Adrenal gland (tissue), 5 donors: ENCODE measurements at regions not wholly inside any gene's neighbourhood (a gene's known extent, or its start where the extent isn't known, plus 50 kb on each side); places are given as distances from the start of the nearest gene placed in this dataset.

Experiments
- CTCF ChIP-seq, 6 experiments: fragments of 450-650 bp in 4 of 6; fragments of 200-600 bp in 2 of 6; sonication (generic) in 1 of 6; IDR thresholded peaks; 1 replicate in 5 of 6; 2 replicates in 1 of 6; pipeline versions ENCODE4 v1.5.1 to v1.8.0; 2016 to 2021; ENCODE audit warnings: antibody characterized with exemption in 6 of 6, mild to moderate bottlenecking in 2 of 6, moderate library complexity in 1 of 6
- POLR2A ChIP-seq, 2 donors: fragments of 450-650 bp; IDR thresholded peaks; one replicate each; pipeline ENCODE4 v1.6.1; 2017; ENCODE audit warnings: antibody characterized with exemption in 2 of 2, mild to moderate bottlenecking in 2 of 2, moderate library complexity in 1 of 2
- donor health status: DM: no; HTN: no; CAD: no.

- TF ChIP-seq POLR2A (IDR thresholded peaks at IDR 0.05) (no peak), CTCF (IDR thresholded peaks at IDR 0.05) (no peak)
Measured at GRCh38 chr15:29410338-29410737, 140.7 kb upstream of the NSMCE3 start.
